ENCODE measurements at regions not wholly inside any gene's neighbourhood (a gene's known extent, or its start where the extent isn't known, plus 50 kb on each side); places are given as distances from the start of the nearest gene placed in this dataset.
A peak's percentile ranks its signal among the peaks of the same experiment; 100 is the strongest.

GRCh38 chr7:53539558-53539957 is 504.1 kb downstream of the POM121L12 start:
- Histone ChIP-seq H4K91ac (replicated peaks; ENCODE audit: insufficient read length, low read length) (no peak overlapping the region), H3K14ac (ENCODE audit: insufficient read length) (no peak overlapping the region), H2AK5ac (ENCODE audit: low read depth, low read length) (no peak overlapping the region), H3K79me1 (ENCODE audit: low read depth, low read length) (no peaks in the 10 kb centered on the region), H2BK15ac (ENCODE audit: low read length) (no peak overlapping the region), H3K23me2 (ENCODE audit: low read depth, low read length) (no peaks in the 10 kb centered on the region; the same call in 1 of the 2 replicates), H2BK120ac (replicated peaks; ENCODE audit: low read depth, low read length) (no peak overlapping the region), H3K9ac (replicated peaks in 1 of 4; ENCODE audit: extremely low read depth in 1 of 4, low read depth in 3 of 4, low read length in 3 of 4) (peak overlapping the region in 1 of 4 experiments; percentile 49; a peak in 1 of 7 replicates), H3K9me3 (ENCODE audit: insufficient read depth in 2 of 2, low read depth in 1 of 2, low read length in 1 of 2) (no peaks in the 10 kb centered on the region), H3K27me3 (replicated peaks in 1 of 4; ENCODE audit: control insufficient read depth in 3 of 4, extremely low read depth in 1 of 4, insufficient read depth in 3 of 4, low read length in 3 of 4) (no peaks in the 10 kb centered on the region), H4K8ac (ENCODE audit: extremely low read depth, insufficient read depth, low read length) (no peak overlapping the region), H3K27ac (ENCODE audit: low read depth, low read length) (no peak overlapping the region), H3K23ac (ENCODE audit: insufficient read length) (no peak overlapping the region), H2BK5ac (ENCODE audit: low read depth, low read length) (no peak overlapping the region), H2BK20ac (ENCODE audit: low read length) (no peak overlapping the region), H3K4ac (replicated peaks; ENCODE audit: insufficient read length, low read depth, low read length) (no peak overlapping the region), H4K20me1 (replicated peaks in 1 of 2; ENCODE audit: control insufficient read depth in 1 of 2, insufficient read depth in 2 of 2, low read length in 2 of 2) (no peaks in the 10 kb centered on the region), H3K56ac (replicated peaks; ENCODE audit: insufficient read length, low read depth, low read length) (no peak overlapping the region), H3K4me2 (ENCODE audit: insufficient read depth in 1 of 2, low read depth in 2 of 2, low read length in 2 of 2) (no peak overlapping the region), H2BK12ac (ENCODE audit: low read depth, low read length) (no peak overlapping the region), H3K4me1 (replicated peaks in 1 of 4; ENCODE audit: control insufficient read depth in 3 of 4, insufficient read depth in 4 of 4, low read length in 3 of 4) (no peaks in the 10 kb centered on the region), H4K5ac (ENCODE audit: insufficient read length, low read depth, low read length) (no peak overlapping the region), H2AFZ (ENCODE audit: low read length) (no peak overlapping the region), H3K18ac (ENCODE audit: extremely low read depth, low read length) (no peak overlapping the region), H3K79me2 (ENCODE audit: control insufficient read depth in 1 of 2, insufficient read depth in 2 of 2, low read length in 2 of 2) (no peaks in the 10 kb centered on the region), H3K36me3 (ENCODE audit: control insufficient read depth in 2 of 4, insufficient read depth in 4 of 4, low read length in 3 of 4) (no peaks in the 10 kb centered on the region), H3K4me3 (ENCODE audit: extremely low read depth in 1 of 4, insufficient read depth in 2 of 4, low read depth in 3 of 4, low read length in 4 of 4) (no peak overlapping the region)
- 97% methylated on average over 3 of the region's 3 CpGs; no CpG with 5 or more reads in 1 of the 2 experiments for WGBS, 2 experiments (ENCODE audit: extremely low coverage in 1 of 2, insufficient coverage in 1 of 2, insufficient read length in 1 of 2, insufficient replicate concordance in 2 of 2, low coverage in 1 of 2, low lambda C conversion rate in 2 of 2, missing lambda C conversion rate in 1 of 2)
- FAIRE-seq (no peak), DNase-seq (ENCODE audit: low read depth in 1 of 2, low spot score in 2 of 2) (no peak)
- ChIA-PET POLR2A (ENCODE audit: partially characterized antibody) (no interaction called here), CTCF (ENCODE audit: partially characterized antibody) (no interaction called here)
- no peak for TF ChIP-seq RFX5 (IDR thresholded peaks at IDR 0.05; ENCODE audit: borderline replicate concordance, low read depth, low read length)
- no peak for TF ChIP-seq CHD1 (IDR thresholded peaks at IDR 0.05; ENCODE audit: low read depth, low read length)
- TF ChIP-seq USF2 (IDR thresholded peaks at IDR 0.05; ENCODE audit: low read length): no peak
- no peak for TF ChIP-seq RAD21 (IDR thresholded peaks at IDR 0.05 in 1 of 2, conservative IDR thresholded peaks at IDR 0.05 in 1 of 2; ENCODE audit: low read depth in 2 of 2, low read length in 2 of 2)

Data from H1 (cell line).